OCI-LY7 (cell line): ENCODE measurements at regions not wholly inside any gene's neighbourhood (a gene's known extent, or its start where the extent isn't known, plus 50 kb on each side); places are given as distances from the start of the nearest gene placed in this dataset.
A peak's percentile ranks its signal among the peaks of the same experiment; 100 is the strongest.

Source experiments
- BruUV-seq: library from RNA; stranded (reverse); fragments of 400-500 nt; replicated peaks from 2 replicates; lab custom pipeline; 2021; lab: Mats Ljungman, UMichigan
- CTCF ChIA-PET: fragments of 300-600 bp; sonication (Branson Sonifier 250); formaldehyde crosslinking; loops from one replicate; lab custom pipeline; 2022; ENCODE audit warnings: antibody characterized with exemption; ENCODE audit not compliant: unreplicated experiment; lab: Charles Lee
- POLR2A ChIA-PET: fragments of 300-600 bp; sonication (Branson Sonifier 250); formaldehyde crosslinking; loops from one replicate; lab custom pipeline; 2022; ENCODE audit warnings: antibody characterized with exemption; lab: Charles Lee
- DNase-seq: peaks from one replicate; pipeline ENCODE4 v3.0.0-alpha.2; 2015; ENCODE audit warnings: low spot score
- H2AFZ ChIP-seq: fragments of 200-600 bp; sonication (generic), shearing (Covaris generic); 2 replicates; pipeline ENCODE4 v1.6.1; 2014; ENCODE audit warnings: mild to moderate bottlenecking, antibody characterized with exemption, low read length, moderate library complexity
- H3K27ac ChIP-seq: fragments of 200-600 bp; sonication (generic); 2 replicates; pipeline ENCODE4 v1.5.1; 2014; ENCODE audit warnings: mixed run types, low read depth, mild to moderate bottlenecking, moderate library complexity, low read length, inconsistent platforms; ENCODE audit not compliant: poor library complexity, severe bottlenecking
- H3K36me3 ChIP-seq: fragments of 200-600 bp; sonication (generic); 2 replicates; pipeline ENCODE4 v1.6.1; 2014; ENCODE audit warnings: mild to moderate bottlenecking, antibody characterized with exemption, low read length, moderate library complexity, mixed read lengths; ENCODE audit not compliant: insufficient read depth
- H3K4me1 ChIP-seq: fragments of 200-600 bp; sonication (generic); 2 replicates; pipeline ENCODE4 v1.5.1; 2014; ENCODE audit warnings: mild to moderate bottlenecking, low read length; ENCODE audit not compliant: insufficient read depth, poor library complexity, severe bottlenecking
- H3K4me2 ChIP-seq: fragments of 200-600 bp; sonication (generic); 2 replicates; pipeline ENCODE4 v1.6.1; 2014; ENCODE audit warnings: mild to moderate bottlenecking, low read length
- H3K4me3 ChIP-seq: fragments of 200-600 bp; sonication (generic); 2 replicates; pipeline ENCODE4 v1.5.1; 2014; ENCODE audit warnings: mild to moderate bottlenecking, low read depth, low read length; ENCODE audit not compliant: poor library complexity, severe bottlenecking
- H3K79me2 ChIP-seq: fragments of 200-600 bp; sonication (generic); 2 replicates; pipeline ENCODE4 v1.6.1; 2016; ENCODE audit warnings: low read depth, mild to moderate bottlenecking, low read length, moderate library complexity, mixed read lengths; ENCODE audit not compliant: insufficient read depth
- H3K9me2 ChIP-seq: fragments of 200-600 bp; sonication (generic); 2 replicates; pipeline ENCODE4 v1.6.1; 2016; ENCODE audit warnings: mild to moderate bottlenecking, low read length, mixed read lengths; ENCODE audit not compliant: insufficient read depth
- H3K9me3 ChIP-seq: fragments of 200-600 bp; sonication (generic); 2 replicates; pipeline ENCODE4 v1.6.1; 2014; ENCODE audit warnings: mild to moderate bottlenecking, mixed run types, low read length, mixed read lengths
- H4K20me1 ChIP-seq: fragments of 200-600 bp; sonication (generic); 2 replicates; pipeline ENCODE4 v1.6.1; 2014; ENCODE audit warnings: mild to moderate bottlenecking, antibody characterized with exemption, low read length, moderate library complexity, mixed read lengths; ENCODE audit not compliant: insufficient read depth
- EZH2phosphoT487 ChIP-seq: fragments of 200-600 bp; sonication (generic); IDR thresholded peaks from 2 replicates; pipeline ENCODE4 v1.6.1; 2018; ENCODE audit warnings: low read depth, borderline replicate concordance, mild to moderate bottlenecking, mixed run types, antibody characterized with exemption, low read length, moderate library complexity, mixed read lengths
- intact Hi-C: fragments of 100-400 bp; cut with micrococcal nuclease; formaldehyde crosslinking; loops from one replicate; pipeline ENCODE4 v1.10.0; 2022; ENCODE audit not compliant: unreplicated experiment
- TF ChIP-seq, protein P1 (sequence below): fragments of 200-600 bp; sonication (generic); conservative IDR thresholded peaks from 2 replicates; pipeline ENCODE4 v1.5.1; 2014; ENCODE audit warnings: mild to moderate bottlenecking, antibody characterized with exemption, low read length, moderate library complexity, mixed read lengths

DNA sequence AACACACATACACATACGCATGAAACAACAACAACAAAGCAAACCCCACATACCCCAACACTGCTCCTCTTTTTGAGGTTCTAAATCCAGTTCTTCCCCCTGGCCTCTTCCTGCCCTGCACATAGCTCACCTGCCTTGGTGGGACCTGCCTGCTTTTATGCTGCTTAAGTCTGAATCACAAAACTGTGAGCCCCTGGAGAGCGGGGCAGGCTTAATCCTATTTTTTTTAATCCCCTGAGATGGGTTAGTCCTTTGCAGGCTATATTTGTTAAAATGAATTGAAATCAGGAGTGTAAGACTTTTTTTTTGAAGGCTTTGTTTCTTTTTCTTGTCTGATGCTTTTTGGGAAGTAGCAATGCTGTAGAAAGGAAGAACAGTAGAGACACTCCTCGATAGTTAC is 84.6 kb upstream of the MAX start:
- H4K20me1 ChIP-seq, result no peaks in the 10 kb centered on the region
- peaks cover 8% of the 10 kb centered on the region; the same call in 1 of the 2 replicates for H3K9me3 ChIP-seq
- no peaks in the 10 kb centered on the region; the same call in 1 of the 2 replicates for H3K36me3 ChIP-seq
- peaks cover 21% of the 10 kb centered on the region for H3K4me1 ChIP-seq
- TF ChIP-seq EZH2phosphoT487, result no peak
- TF ChIP-seq, protein P1, sequence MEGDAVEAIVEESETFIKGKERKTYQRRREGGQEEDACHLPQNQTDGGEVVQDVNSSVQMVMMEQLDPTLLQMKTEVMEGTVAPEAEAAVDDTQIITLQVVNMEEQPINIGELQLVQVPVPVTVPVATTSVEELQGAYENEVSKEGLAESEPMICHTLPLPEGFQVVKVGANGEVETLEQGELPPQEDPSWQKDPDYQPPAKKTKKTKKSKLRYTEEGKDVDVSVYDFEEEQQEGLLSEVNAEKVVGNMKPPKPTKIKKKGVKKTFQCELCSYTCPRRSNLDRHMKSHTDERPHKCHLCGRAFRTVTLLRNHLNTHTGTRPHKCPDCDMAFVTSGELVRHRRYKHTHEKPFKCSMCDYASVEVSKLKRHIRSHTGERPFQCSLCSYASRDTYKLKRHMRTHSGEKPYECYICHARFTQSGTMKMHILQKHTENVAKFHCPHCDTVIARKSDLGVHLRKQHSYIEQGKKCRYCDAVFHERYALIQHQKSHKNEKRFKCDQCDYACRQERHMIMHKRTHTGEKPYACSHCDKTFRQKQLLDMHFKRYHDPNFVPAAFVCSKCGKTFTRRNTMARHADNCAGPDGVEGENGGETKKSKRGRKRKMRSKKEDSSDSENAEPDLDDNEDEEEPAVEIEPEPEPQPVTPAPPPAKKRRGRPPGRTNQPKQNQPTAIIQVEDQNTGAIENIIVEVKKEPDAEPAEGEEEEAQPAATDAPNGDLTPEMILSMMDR, result no peak
- ChIA-PET POLR2A (interaction anchor here (0.6 to 1.9 kb wide), 4 partner anchors 9 to 20 kb away, joined by 3 to 6 read pairs (median 5); no protein-coding TSS in a partner anchor), CTCF (no interaction called here)
- no peaks in the 10 kb centered on the region for H3K79me2 ChIP-seq
- BruUV-seq, result no TSS peak
- peak overlapping the region; percentile 85 for H2AFZ ChIP-seq
- H3K9me2 ChIP-seq, result no peaks in the 10 kb centered on the region
- no peak overlapping the region for H3K27ac ChIP-seq
- no peak for DNase-seq
- peak overlapping the region; percentile 65 for H3K4me2 ChIP-seq
- intact Hi-C loops, result no loop called here
- H3K4me3 ChIP-seq, result peak overlapping the region; percentile 25

DNA sequence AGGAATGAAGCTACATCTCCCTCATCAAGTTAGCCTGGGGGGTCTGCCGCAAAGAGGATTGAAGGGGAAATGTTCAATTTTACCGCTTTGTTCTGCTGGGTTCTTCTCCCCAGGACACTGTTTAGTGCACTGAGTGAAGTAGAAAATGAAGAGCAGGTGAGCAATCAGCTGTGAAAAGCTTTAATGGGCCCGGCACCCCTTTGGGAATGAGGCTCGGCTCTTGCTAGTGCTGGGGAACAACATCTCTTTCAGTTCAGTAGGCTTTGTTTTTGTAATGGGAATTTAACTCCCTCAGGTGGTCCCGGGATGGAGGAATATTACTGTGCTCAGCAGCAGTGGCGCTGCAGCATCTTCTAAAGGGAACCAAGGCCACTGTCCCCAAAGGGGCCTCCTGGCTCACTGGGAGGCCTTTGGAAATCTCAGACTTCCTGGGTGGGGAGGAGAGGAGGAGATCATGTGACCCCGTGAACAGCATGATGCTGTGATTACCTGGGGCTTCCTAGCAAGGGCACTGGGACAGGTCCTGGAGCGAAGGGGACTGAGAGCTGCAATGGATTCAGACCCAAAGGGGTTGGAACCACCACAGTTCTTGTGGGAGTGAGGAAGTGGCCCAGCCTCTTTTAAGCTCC is 85.2 kb upstream of the MAX start:
- Histone ChIP-seq H3K27ac (no peak overlapping the region), H3K4me2 (peak overlapping the region; percentile 65; the same call in 1 of the 2 replicates), H3K36me3 (no peaks in the 10 kb centered on the region), H3K4me1 (peaks cover 21% of the 10 kb centered on the region), H2AFZ (peak overlapping the region; percentile 85), H3K4me3 (no peak overlapping the region), H3K79me2 (no peaks in the 10 kb centered on the region), H3K9me3 (peaks cover 2% of the 10 kb centered on the region; the same call in 1 of the 2 replicates), H3K9me2 (no peaks in the 10 kb centered on the region), H4K20me1 (no peaks in the 10 kb centered on the region)
- TF ChIP-seq EZH2phosphoT487, result no peak
- TF ChIP-seq, protein P1, result no peak
- CTCF ChIA-PET, result interaction anchor here (0.6 kb wide), 1 partner anchor 435 kb away, joined by 4 read pairs; no protein-coding TSS in a partner anchor
- intact Hi-C loops, result no loop called here
- no peak for DNase-seq
- BruUV-seq, result no TSS peak
- POLR2A ChIA-PET, result interaction anchor here (0.6 to 1.9 kb wide), 6 partner anchors 8 to 41 kb away, joined by 3 to 6 read pairs (median 4); no protein-coding TSS in a partner anchor

- Histone ChIP-seq H3K4me2 (no peak overlapping the region), H3K4me1 (peaks cover 38% of the 10 kb centered on the region), H3K9me3 (no peaks in the 10 kb centered on the region), H3K36me3 (no peaks in the 10 kb centered on the region), H2AFZ (no peak overlapping the region), H3K9me2 (no peaks in the 10 kb centered on the region), H3K27ac (no peak overlapping the region), H4K20me1 (no peaks in the 10 kb centered on the region), H3K4me3 (no peak overlapping the region), H3K79me2 (no peaks in the 10 kb centered on the region)
- intact Hi-C loops, result no loop called here
- DNase-seq, result no peak
- BruUV-seq, result no TSS peak
- no peak for TF ChIP-seq EZH2phosphoT487
- TF ChIP-seq, protein P1, result no peak
- CTCF ChIA-PET, result no interaction called here
- POLR2A ChIA-PET, result interaction anchor here (0.7 to 1.0 kb wide), 3 partner anchors 12 to 19 kb away, joined by 3 read pairs; no protein-coding TSS in a partner anchor
Observed at GRCh38 chr14:65190312-65190711, 88.0 kb upstream of the MAX start.
